ENCODE measurements at regions not wholly inside any gene's neighbourhood (a gene's known extent, or its start where the extent isn't known, plus 50 kb on each side); places are given as distances from the start of the nearest gene placed in this dataset.

GRCh38 chr2:65701191-65701590 is 268.8 kb upstream of the SPRED2 start:
- TF ChIP-seq POLR2A (IDR thresholded peaks at IDR 0.05) (no peak), CTCF (IDR thresholded peaks at IDR 0.05) (no peak)
